GM23338 (cell line): ENCODE measurements at regions not wholly inside any gene's neighbourhood (a gene's known extent, or its start where the extent isn't known, plus 50 kb on each side); places are given as distances from the start of the nearest gene placed in this dataset.

ENCODE experiments used
- CREB1 ChIP-seq: fragments of 250-450 bp; sonication (Bioruptor Pico); IDR thresholded peaks from 2 replicates; pipeline ENCODE4 v1.5.0; 2020; ENCODE audit warnings: low read depth, mild to moderate bottlenecking, moderate library complexity
- CTCF ChIP-seq, 2 experiments: fragments of 200-600 bp in 1 of 2; sonication (generic) in 1 of 2; conservative IDR thresholded peaks; 2 replicates each; pipeline versions ENCODE4 v1.5.1 to v1.6.1; 2016 to 2017; ENCODE audit warnings: antibody characterized with exemption in 2 of 2, low read depth in 2 of 2, mild to moderate bottlenecking in 2 of 2, moderate library complexity in 1 of 2
- ETS1 ChIP-seq: IDR thresholded peaks from 2 replicates; pipeline ENCODE4 v1.6.1; 2016; ENCODE audit warnings: antibody characterized with exemption
- EZH2 ChIP-seq: fragments of 200-600 bp; sonication (generic); IDR thresholded peaks from one replicate; pipeline ENCODE4 v1.8.0; 2017; ENCODE audit warnings: antibody characterized with exemption, mild to moderate bottlenecking, low read depth; ENCODE audit not compliant: unreplicated experiment
- EZH2phosphoT487 ChIP-seq: fragments of 200-600 bp; sonication (generic); IDR thresholded peaks from one replicate; pipeline ENCODE4 v1.8.1; 2018; ENCODE audit warnings: antibody characterized with exemption; ENCODE audit not compliant: unreplicated experiment
- JUNB ChIP-seq: IDR thresholded peaks from one replicate; pipeline ENCODE4 v1.6.1; 2016; ENCODE audit warnings: antibody characterized with exemption; ENCODE audit not compliant: unreplicated experiment
- NANOG ChIP-seq: IDR thresholded peaks from 2 replicates; pipeline ENCODE4 v1.6.1; 2016; ENCODE audit warnings: antibody characterized with exemption, borderline replicate concordance
- POLR2AphosphoS5 ChIP-seq: IDR thresholded peaks from 2 replicates; pipeline ENCODE4 v1.6.1; 2016; ENCODE audit warnings: antibody characterized with exemption, low read depth
- REST ChIP-seq: IDR thresholded peaks from one replicate; pipeline ENCODE4 v1.6.1; 2018; ENCODE audit warnings: antibody characterized with exemption; ENCODE audit not compliant: unreplicated experiment
- STAT1 ChIP-seq: IDR thresholded peaks from one replicate; pipeline ENCODE4 v1.6.1; 2016; ENCODE audit warnings: antibody characterized with exemption; ENCODE audit not compliant: unreplicated experiment
- ZNF114 ChIP-seq: fragments of 250-450 bp; sonication (Bioruptor Pico); IDR thresholded peaks from 2 replicates; pipeline ENCODE4 v1.5.0; 2020; ENCODE audit warnings: mild to moderate bottlenecking, moderate library complexity
- ZNF331 ChIP-seq: fragments of 250-450 bp; sonication (Bioruptor Pico); IDR thresholded peaks from 2 replicates; pipeline ENCODE4 v1.5.0; 2020; ENCODE audit warnings: low read depth, mild to moderate bottlenecking, moderate library complexity

- no peak for TF ChIP-seq POLR2AphosphoS5
- no peak for TF ChIP-seq CTCF (conservative IDR thresholded peaks at IDR 0.05; ENCODE audit: low read depth in 2 of 2)
- no peak for TF ChIP-seq CREB1 (CRISPR knock-in tag)
- no peak for TF ChIP-seq REST
- TF ChIP-seq EZH2: no peak
- TF ChIP-seq JUNB: no peak
- TF ChIP-seq ZNF331 (CRISPR knock-in tag): no peak
- no peak for TF ChIP-seq EZH2phosphoT487
- no peak for TF ChIP-seq ZNF114 (CRISPR knock-in tag)
- TF ChIP-seq ETS1: no peak
- no peak for TF ChIP-seq STAT1
- no peak for TF ChIP-seq NANOG
These were observed 203.3 kb downstream of the CLCN4 start for GRCh38 chrX:10360116-10360515.
